ENCODE measurements at regions not wholly inside any gene's neighbourhood (a gene's known extent, or its start where the extent isn't known, plus 50 kb on each side); places are given as distances from the start of the nearest gene placed in this dataset.

GRCh38 chr5:96254980-96255691 is 177.9 kb downstream of the PCSK1 start:
- no peak for TF ChIP-seq CTCF (IDR thresholded peaks at IDR 0.05)
- TF ChIP-seq POLR2A (IDR thresholded peaks at IDR 0.05): no peak
- no peak for TF ChIP-seq EP300 (IDR thresholded peaks at IDR 0.05)
- TF ChIP-seq POLR2AphosphoS5 (IDR thresholded peaks at IDR 0.05): no peak
